ENCODE measurements at regions not wholly inside any gene's neighbourhood (a gene's known extent, or its start where the extent isn't known, plus 50 kb on each side); places are given as distances from the start of the nearest gene placed in this dataset.

- TF ChIP-seq CTCF (IDR thresholded peaks at IDR 0.05) (no peak), POLR2A (IDR thresholded peaks at IDR 0.05) (no peak), POLR2AphosphoS5 (IDR thresholded peaks at IDR 0.05) (no peak)
Observed at GRCh38 chr5:4576161-4576748, 563.9 kb upstream of the ADAMTS16 start.
